ENCODE measurements at regions not wholly inside any gene's neighbourhood (a gene's known extent, or its start where the extent isn't known, plus 50 kb on each side); places are given as distances from the start of the nearest gene placed in this dataset.

DNA sequence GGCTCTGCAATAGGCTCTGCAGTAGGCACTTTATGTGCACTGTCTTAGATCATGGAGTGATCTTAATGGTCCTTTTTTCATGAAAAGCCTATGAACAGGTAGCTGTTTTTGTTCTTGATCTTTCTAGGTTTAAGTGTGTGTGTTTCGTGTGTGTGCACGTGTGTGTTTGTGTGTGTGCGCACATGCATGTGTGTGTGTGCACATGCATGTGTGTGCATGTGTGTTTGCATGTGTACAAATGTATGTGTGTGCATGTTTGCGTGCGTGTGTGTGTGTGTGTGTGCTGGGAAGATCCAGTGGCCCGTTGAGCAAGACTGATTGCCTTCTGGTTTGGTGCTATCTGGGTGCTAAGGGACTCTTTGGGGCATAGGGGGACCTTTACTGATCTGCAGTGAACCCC lies 334.8 kb downstream of the GLRX3 start:
- TF ChIP-seq, protein P1, sequence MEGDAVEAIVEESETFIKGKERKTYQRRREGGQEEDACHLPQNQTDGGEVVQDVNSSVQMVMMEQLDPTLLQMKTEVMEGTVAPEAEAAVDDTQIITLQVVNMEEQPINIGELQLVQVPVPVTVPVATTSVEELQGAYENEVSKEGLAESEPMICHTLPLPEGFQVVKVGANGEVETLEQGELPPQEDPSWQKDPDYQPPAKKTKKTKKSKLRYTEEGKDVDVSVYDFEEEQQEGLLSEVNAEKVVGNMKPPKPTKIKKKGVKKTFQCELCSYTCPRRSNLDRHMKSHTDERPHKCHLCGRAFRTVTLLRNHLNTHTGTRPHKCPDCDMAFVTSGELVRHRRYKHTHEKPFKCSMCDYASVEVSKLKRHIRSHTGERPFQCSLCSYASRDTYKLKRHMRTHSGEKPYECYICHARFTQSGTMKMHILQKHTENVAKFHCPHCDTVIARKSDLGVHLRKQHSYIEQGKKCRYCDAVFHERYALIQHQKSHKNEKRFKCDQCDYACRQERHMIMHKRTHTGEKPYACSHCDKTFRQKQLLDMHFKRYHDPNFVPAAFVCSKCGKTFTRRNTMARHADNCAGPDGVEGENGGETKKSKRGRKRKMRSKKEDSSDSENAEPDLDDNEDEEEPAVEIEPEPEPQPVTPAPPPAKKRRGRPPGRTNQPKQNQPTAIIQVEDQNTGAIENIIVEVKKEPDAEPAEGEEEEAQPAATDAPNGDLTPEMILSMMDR (IDR thresholded peaks at IDR 0.05): no peak
- TF ChIP-seq POLR2A (IDR thresholded peaks at IDR 0.05): no peak
